ENCODE measurements at regions not wholly inside any gene's neighbourhood (a gene's known extent, or its start where the extent isn't known, plus 50 kb on each side); places are given as distances from the start of the nearest gene placed in this dataset.

GRCh38 chr4:178306565-178306964, 864.3 kb upstream of the AGA start:
- H3K9ac ChIP-seq (ENCODE audit: insufficient read depth, low read length, poor library complexity, severe bottlenecking) = no peak overlapping the region
- H3K36me3 ChIP-seq (replicated peaks in 1 of 2; ENCODE audit: control insufficient read depth in 1 of 2, insufficient read depth in 2 of 2, low read length in 2 of 2) = no peaks in the 10 kb centered on the region
- Mint-ChIP-seq H3K27me3 (ENCODE audit: low read depth in 3 of 3) (peaks cover 0 to 1% (median 0%) of the 10 kb centered on the region in 3 donors), H3K27ac (no peak overlapping the region), H3K4me3 (no peak overlapping the region), H3K36me3 (no peaks in the 10 kb centered on the region), H3K9me3 (peaks cover 0 to 8% (median 2%) of the 10 kb centered on the region in 7 donors), H3K4me1 (no peaks in the 10 kb centered on the region)
- TF ChIP-seq CTCF (IDR thresholded peaks at IDR 0.05) = no peak
- intact Hi-C loops (cut with micrococcal nuclease) = no loop called here
- no peaks in the 10 kb centered on the region for H3K4me1 ChIP-seq (ENCODE audit: control insufficient read depth in 1 of 2, insufficient read depth in 2 of 2, low read length in 2 of 2)
- no peak overlapping the region for H2AFZ ChIP-seq (ENCODE audit: insufficient read depth, low read depth, low read length, poor library complexity, severe bottlenecking)
- WGBS (ENCODE audit: insufficient coverage) = 96% methylated on average over 3 of the region's 3 CpGs
- H3K4me3 ChIP-seq (replicated peaks in 1 of 3; ENCODE audit: low read depth in 2 of 3, low read length in 3 of 3) = no peak overlapping the region
- no peak overlapping the region for H3K4me2 ChIP-seq (replicated peaks; ENCODE audit: extremely low read depth, low read length, poor library complexity, severe bottlenecking)
- H3K79me2 ChIP-seq (ENCODE audit: insufficient read depth, low read length) = no peaks in the 10 kb centered on the region
- no peak for DNase-seq
- no peaks in the 10 kb centered on the region for H3K27me3 ChIP-seq (ENCODE audit: control insufficient read depth in 2 of 2, insufficient read depth in 2 of 2, low read length in 2 of 2)
- H4K20me1 ChIP-seq (ENCODE audit: insufficient read depth, low read length) = no peaks in the 10 kb centered on the region
- peaks cover 0 to 3% of the 10 kb centered on the region in 2 donors for H3K9me3 ChIP-seq (replicated peaks in 1 of 2; ENCODE audit: control insufficient read depth in 1 of 2, insufficient read depth in 1 of 2, low read length in 2 of 2)
- H3K27ac ChIP-seq (ENCODE audit: low read depth in 1 of 2, low read length in 2 of 2) = no peak overlapping the region

- Histone ChIP-seq H3K79me2 (ENCODE audit: insufficient read depth, low read length) (no peaks in the 10 kb centered on the region), H3K4me1 (ENCODE audit: control insufficient read depth in 1 of 2, insufficient read depth in 2 of 2, low read length in 2 of 2) (no peaks in the 10 kb centered on the region), H3K4me2 (replicated peaks; ENCODE audit: extremely low read depth, low read length, poor library complexity, severe bottlenecking) (no peak overlapping the region), H3K4me3 (replicated peaks in 1 of 3; ENCODE audit: low read depth in 2 of 3, low read length in 3 of 3) (no peak overlapping the region), H3K36me3 (replicated peaks in 1 of 2; ENCODE audit: control insufficient read depth in 1 of 2, insufficient read depth in 2 of 2, low read length in 2 of 2) (no peaks in the 10 kb centered on the region), H3K27ac (ENCODE audit: low read depth in 1 of 2, low read length in 2 of 2) (no peak overlapping the region), H4K20me1 (ENCODE audit: insufficient read depth, low read length) (no peaks in the 10 kb centered on the region), H3K9ac (ENCODE audit: insufficient read depth, low read length, poor library complexity, severe bottlenecking) (no peak overlapping the region), H3K9me3 (replicated peaks in 1 of 2; ENCODE audit: control insufficient read depth in 1 of 2, insufficient read depth in 1 of 2, low read length in 2 of 2) (no peaks in the 10 kb centered on the region), H3K27me3 (ENCODE audit: control insufficient read depth in 2 of 2, insufficient read depth in 2 of 2, low read length in 2 of 2) (no peaks in the 10 kb centered on the region), H2AFZ (ENCODE audit: insufficient read depth, low read depth, low read length, poor library complexity, severe bottlenecking) (no peak overlapping the region)
- intact Hi-C loops (cut with micrococcal nuclease) = no loop called here
- Mint-ChIP-seq H3K27ac (no peak overlapping the region), H3K27me3 (ENCODE audit: low read depth in 3 of 3) (peaks cover 0 to 1% (median 0%) of the 10 kb centered on the region in 3 donors), H3K4me3 (no peak overlapping the region), H3K4me1 (no peaks in the 10 kb centered on the region), H3K36me3 (no peaks in the 10 kb centered on the region), H3K9me3 (peaks cover 0 to 3% (median 0%) of the 10 kb centered on the region in 7 donors)
- DNase-seq = no peak
- no peak for TF ChIP-seq CTCF (IDR thresholded peaks at IDR 0.05)
- WGBS (ENCODE audit: insufficient coverage) = no CpG with 5 or more reads among the region's 2 CpGs
Observed at GRCh38 chr4:178309890-178310289, 867.7 kb upstream of the AGA start.

Data from CD14-positive monocyte (primary cell).